RWPE2 (cell line): ENCODE measurements at regions not wholly inside any gene's neighbourhood (a gene's known extent, or its start where the extent isn't known, plus 50 kb on each side); places are given as distances from the start of the nearest gene placed in this dataset.
A peak's percentile ranks its signal among the peaks of the same experiment; 100 is the strongest.
"Not testable (repeated sequence)": the region's sequence is repeated elsewhere in the genome, so short reads cannot be mapped to it uniquely, and the experiment has no call there.

Experiments
- ATAC-seq: fragments of 200-7000 bp; cut with Tn5 transposase; 3 replicates; pipeline ENCODE4 v1.9.1; 2021; ENCODE audit warnings: low read depth
- DNase-seq: peaks from one replicate; pipeline ENCODE4 v3.0.0-alpha.2; 2020; ENCODE audit warnings: low spot score
- H3K27ac ChIP-seq: fragments of 450-650 bp; 2 replicates; pipeline ENCODE4 v1.5.1; 2017; ENCODE audit warnings: mild to moderate bottlenecking; ENCODE audit not compliant: poor library complexity, severe bottlenecking
- H3K27me3 ChIP-seq: fragments of 250-450 bp; sonication (Bioruptor Pico); 2 replicates; pipeline ENCODE4 v1.5.1; 2021; ENCODE audit warnings: mild to moderate bottlenecking, moderate library complexity; ENCODE audit not compliant: insufficient read depth, poor library complexity, severe bottlenecking
- H3K36me3 ChIP-seq: fragments of 250-450 bp; sonication (Bioruptor Pico); 2 replicates; pipeline ENCODE4 v1.5.1; 2020; ENCODE audit warnings: low read depth, mild to moderate bottlenecking, moderate library complexity
- H3K4me1 ChIP-seq: fragments of 250-450 bp; sonication (Bioruptor Pico); 2 replicates; pipeline ENCODE4 v1.5.1; 2021; ENCODE audit warnings: mild to moderate bottlenecking, moderate library complexity; ENCODE audit not compliant: insufficient read depth, poor library complexity, severe bottlenecking
- H3K4me3 ChIP-seq: fragments of 250-450 bp; sonication (Bioruptor Pico); 2 replicates; pipeline ENCODE4 v1.5.1; 2021; ENCODE audit warnings: mild to moderate bottlenecking, moderate library complexity; ENCODE audit not compliant: severe bottlenecking
- H3K9me3 ChIP-seq: fragments of 250-450 bp; sonication (Bioruptor Pico); 2 replicates; pipeline ENCODE4 v1.5.1; 2021; ENCODE audit warnings: mild to moderate bottlenecking, moderate library complexity; ENCODE audit not compliant: severe bottlenecking
- TF ChIP-seq, protein P1 (sequence below): fragments of 450-650 bp; IDR thresholded peaks from one replicate; pipeline ENCODE4 v1.5.1; 2017; ENCODE audit warnings: mild to moderate bottlenecking, moderate library complexity; ENCODE audit not compliant: poor library complexity, severe bottlenecking

DNA sequence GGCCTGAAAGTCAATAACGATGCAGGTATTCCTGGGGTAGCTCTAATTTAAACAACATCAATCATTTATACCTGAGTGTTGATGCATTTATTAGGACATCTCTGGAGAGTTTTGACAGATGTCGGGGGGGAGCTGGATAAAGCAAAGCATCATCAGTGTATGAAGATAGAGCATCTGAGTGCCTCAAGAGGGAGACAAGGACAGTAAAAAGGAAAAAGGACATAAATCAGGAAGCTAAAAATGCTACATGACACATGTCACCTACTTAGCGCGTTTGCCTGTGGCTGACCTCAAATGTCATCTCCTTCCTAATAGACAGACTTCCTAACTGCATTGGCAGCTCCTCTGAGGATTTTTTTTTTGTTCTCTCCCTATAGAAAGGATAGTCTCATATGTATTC, 259.5 kb upstream of the PKP2 start:
- no peak for DNase-seq
- H3K27me3 ChIP-seq, result no peaks in the 10 kb centered on the region

DNA sequence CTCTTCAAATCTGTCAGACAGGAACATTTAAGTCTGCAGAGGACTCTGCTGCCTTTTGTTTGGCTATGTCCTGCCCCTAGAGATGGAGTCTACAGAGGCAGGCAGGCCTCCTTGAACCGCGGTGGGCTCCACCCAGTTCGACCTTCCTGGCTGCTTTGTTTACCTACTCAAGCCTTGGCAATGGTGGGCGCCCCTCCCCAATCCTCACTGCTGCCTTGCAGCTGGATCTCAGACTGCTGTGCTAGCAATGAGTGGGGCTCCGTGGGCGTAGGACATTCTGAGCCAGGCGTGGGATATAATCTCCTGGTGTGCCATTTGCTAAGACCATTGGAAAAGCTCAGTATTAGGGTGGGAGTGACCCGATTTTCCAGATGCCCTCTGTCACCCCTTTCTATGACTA, 250.7 kb upstream of the PKP2 start:
- H3K9me3 ChIP-seq, H3K27ac ChIP-seq, H3K4me1 ChIP-seq, H3K36me3 ChIP-seq, H3K4me3 ChIP-seq, ATAC-seq, H3K27me3 ChIP-seq: not testable (repeated sequence)
- peak; percentile 37 for DNase-seq

More for the DNA sequence above, 259.5 kb upstream of the PKP2 start:
- no peak overlapping the region for H3K27ac ChIP-seq
- TF ChIP-seq, protein P1, sequence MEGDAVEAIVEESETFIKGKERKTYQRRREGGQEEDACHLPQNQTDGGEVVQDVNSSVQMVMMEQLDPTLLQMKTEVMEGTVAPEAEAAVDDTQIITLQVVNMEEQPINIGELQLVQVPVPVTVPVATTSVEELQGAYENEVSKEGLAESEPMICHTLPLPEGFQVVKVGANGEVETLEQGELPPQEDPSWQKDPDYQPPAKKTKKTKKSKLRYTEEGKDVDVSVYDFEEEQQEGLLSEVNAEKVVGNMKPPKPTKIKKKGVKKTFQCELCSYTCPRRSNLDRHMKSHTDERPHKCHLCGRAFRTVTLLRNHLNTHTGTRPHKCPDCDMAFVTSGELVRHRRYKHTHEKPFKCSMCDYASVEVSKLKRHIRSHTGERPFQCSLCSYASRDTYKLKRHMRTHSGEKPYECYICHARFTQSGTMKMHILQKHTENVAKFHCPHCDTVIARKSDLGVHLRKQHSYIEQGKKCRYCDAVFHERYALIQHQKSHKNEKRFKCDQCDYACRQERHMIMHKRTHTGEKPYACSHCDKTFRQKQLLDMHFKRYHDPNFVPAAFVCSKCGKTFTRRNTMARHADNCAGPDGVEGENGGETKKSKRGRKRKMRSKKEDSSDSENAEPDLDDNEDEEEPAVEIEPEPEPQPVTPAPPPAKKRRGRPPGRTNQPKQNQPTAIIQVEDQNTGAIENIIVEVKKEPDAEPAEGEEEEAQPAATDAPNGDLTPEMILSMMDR, result no peak
- no peaks in the 10 kb centered on the region for H3K4me1 ChIP-seq
- ATAC-seq, result no peak
- H3K9me3 ChIP-seq, result no peaks in the 10 kb centered on the region
- H3K36me3 ChIP-seq, result no peaks in the 10 kb centered on the region
- H3K4me3 ChIP-seq, result no peak overlapping the region

DNA sequence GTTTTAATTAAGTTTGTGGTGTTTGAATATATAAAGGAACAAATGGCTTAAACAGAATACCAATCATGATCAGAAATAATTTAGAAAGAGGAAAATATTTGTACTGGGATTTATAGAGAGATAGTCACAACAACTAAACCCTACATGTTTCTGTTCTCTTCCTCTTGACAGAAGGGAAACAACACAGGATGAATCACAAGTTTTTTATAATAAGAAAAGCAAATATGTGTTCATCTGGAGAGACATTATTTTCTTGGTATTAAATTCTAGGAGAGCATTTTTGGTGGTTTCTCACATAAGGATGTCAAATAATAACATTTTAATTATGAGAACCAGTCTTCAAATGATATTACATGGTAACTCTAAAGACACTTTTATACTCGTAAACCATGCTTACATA, 232.9 kb upstream of the PKP2 start:
- TF ChIP-seq, protein P1, result no peak
- Histone ChIP-seq H3K27me3 (no peaks in the 10 kb centered on the region), H3K4me3 (no peak overlapping the region), H3K9me3 (no peaks in the 10 kb centered on the region), H3K27ac (no peak overlapping the region), H3K4me1 (no peaks in the 10 kb centered on the region), H3K36me3 (no peaks in the 10 kb centered on the region)
- ATAC-seq (no peak), DNase-seq (no peak)

DNA sequence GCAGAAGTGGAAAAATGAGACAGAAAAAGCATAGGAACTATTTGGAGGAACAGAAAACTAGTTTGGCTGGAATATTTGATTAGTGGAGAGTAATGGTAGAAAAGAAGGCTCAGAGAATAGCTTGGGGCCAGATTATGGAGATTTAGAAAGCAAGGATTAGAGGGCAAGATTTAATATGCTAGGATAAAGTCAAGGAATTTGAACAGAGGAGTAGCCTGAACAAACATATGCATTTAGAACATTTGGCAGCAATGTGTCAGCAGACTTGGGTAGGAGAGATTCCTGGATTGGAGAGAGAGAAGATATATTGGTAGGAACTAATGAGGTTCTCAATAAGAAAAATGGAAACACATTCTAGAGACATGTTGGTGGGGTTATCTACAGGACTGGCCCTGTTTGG, 229.2 kb upstream of the PKP2 start:
- Histone ChIP-seq H3K27ac (no peak overlapping the region), H3K9me3 (no peaks in the 10 kb centered on the region), H3K4me3 (no peak overlapping the region), H3K36me3 (no peaks in the 10 kb centered on the region), H3K4me1 (no peaks in the 10 kb centered on the region), H3K27me3 (no peaks in the 10 kb centered on the region)
- TF ChIP-seq, protein P1, result no peak
- no peak for DNase-seq
- no peak for ATAC-seq

DNA sequence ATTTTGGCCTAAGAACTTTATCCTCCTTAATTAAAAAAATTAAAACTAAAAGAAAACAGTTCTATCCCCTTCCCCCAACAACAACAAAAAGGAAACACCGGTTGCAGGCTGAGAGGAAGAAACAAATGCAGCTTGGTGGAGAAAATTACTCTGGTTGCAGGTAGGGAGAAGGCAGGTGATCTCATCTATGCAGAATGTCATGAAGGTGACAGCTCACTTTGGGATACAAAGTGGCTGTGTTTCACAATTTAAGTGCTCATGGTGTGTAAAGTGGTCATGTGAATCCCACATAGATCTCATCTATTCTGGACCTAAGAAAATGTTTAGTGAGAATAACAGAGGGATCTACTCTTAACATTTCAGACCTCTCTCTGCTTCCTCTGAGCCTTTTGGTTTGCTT, 219.7 kb upstream of the PKP2 start:
- Histone ChIP-seq H3K27me3 (no peaks in the 10 kb centered on the region), H3K4me1 (peaks cover 10% of the 10 kb centered on the region), H3K4me3 (no peak overlapping the region), H3K36me3 (no peaks in the 10 kb centered on the region), H3K9me3 (no peaks in the 10 kb centered on the region), H3K27ac (peak overlapping the region; percentile 44)
- DNase-seq, result no peak
- peak; percentile 51; the same call in 1 of the 3 replicates for ATAC-seq
- TF ChIP-seq, protein P1, result no peak
